ENCODE measurements at regions not wholly inside any gene's neighbourhood (a gene's known extent, or its start where the extent isn't known, plus 50 kb on each side); places are given as distances from the start of the nearest gene placed in this dataset.

- no peak for DNase-seq
These were observed 146.2 kb upstream of the DMRT1 start for GRCh38 chr9:695252-695651.

DNA sequence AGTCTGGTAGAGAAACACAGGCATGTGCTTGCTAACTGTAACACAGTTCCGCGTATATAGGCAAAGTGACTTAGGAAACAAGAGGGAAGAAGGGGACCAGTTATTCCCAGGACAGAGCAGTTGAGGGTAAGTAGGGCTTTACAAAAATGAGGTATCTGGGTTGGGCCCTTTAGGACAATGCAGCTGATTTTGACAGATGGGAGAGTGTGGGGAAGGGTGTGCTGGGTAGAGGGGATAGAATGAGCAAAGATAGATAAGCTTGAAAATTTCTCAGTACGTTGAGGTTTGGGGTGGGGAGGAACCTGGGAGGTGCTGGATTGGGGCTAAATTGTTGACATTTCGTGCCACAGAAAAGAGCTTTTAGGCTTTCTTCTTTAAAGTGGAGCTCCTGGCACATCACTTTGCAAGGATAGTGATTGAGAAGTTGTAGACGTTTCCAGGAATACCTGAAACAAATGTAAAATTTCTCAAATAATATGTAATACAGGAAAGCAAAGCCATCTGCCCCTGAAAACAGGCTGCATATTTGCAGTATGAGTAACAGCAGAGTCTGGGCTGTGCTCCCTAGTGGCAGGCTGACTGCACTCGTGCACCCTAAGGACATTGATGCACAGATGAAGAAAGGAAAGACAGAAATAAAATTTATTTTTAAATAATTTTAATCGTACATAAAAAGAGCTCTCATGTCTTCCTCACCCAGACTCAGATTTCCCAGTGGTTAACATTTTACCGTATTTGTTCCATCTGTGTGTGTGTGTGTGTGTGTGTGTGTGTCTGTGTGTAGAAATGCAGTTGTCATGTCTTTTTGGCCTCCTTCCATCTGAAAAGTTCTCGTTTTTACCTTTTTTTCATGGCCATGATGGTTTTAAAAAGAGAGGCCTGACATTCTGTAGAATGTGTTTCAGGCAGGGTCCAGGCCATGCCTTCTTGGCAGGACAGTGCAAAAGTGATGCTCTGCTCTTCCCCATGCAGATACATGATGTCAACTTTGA lies 144.9 kb upstream of the DMRT1 start:
- DNase-seq, result no peak

DNA sequence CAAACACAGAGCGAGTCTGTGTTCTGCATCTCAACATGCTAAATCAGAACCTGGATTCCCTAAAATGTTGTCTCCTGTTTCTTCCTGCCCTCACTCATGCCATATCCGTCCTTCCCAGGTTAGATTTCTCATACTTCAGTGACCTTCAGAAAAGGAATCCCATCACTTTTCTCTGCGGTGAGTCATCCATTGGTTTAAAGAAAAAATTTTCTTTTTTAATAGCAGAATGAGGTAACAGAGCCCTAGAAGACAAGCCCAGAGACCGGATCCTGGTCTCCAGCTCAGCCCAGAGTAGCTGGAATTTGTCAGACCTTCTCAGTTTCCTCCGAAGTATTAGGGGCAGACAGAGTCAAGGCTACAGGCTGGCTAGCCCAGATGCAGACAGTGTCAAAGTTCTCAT lies 143.2 kb upstream of the DMRT1 start:
- no peak for DNase-seq

DNA sequence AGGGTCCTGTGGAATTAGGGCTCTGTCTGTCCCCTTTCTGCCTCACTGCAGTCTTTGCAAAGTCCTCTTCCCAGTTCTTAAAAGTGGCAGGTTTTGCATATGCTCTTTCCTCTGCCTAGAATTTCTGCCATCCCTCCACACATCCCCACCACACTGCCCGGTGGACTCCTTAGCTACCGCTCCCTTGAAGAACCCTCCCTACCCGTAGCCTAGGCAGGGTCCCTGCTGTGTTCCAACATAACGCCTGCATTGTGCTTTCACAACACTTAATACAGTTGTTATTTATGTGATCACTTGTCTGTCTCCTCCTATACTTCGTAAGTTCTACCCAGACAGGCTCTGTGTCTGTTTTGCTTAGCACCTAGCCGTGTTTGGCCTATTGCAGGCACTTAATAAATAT lies 142.5 kb upstream of the DMRT1 start:
- DNase-seq, result no peak

- no peak for DNase-seq
These were observed 142.1 kb upstream of the DMRT1 start for GRCh38 chr9:699396-699795.

GRCh38 chr9:700365-701282 lies 140.9 kb upstream of the DMRT1 start:
- no peak for DNase-seq

DNA sequence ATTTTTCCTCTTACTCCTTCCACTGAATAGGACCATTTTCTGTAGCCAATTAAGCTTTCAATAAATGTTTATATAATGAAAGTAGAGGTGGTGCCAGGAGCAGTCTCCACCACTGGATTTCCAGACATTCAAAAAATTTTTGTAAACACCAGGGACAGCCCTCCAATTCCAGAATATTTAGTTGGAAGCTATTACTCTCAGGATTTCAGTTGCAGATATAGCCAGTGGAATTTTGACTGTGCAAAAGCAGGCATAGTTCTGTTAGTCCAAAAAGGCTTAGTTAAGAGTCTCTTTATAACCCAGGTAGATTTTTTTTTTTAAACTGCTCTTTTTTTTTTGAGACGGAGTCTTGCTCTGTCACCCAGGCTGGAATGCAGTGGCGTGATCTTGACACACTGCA lies 138.1 kb upstream of the DMRT1 start:
- DNase-seq, result no peak

- no peak for DNase-seq
These were observed 135.4 kb upstream of the DMRT1 start for GRCh38 chr9:706073-706472.

GRCh38 chr9:706606-707459 lies 134.7 kb upstream of the DMRT1 start:
- DNase-seq, result peak; percentile 47

GRCh38 chr9:708182-708550 lies 133.3 kb upstream of the DMRT1 start:
- no peak for DNase-seq

GRCh38 chr9:708551-709432 lies 132.7 kb upstream of the DMRT1 start:
- no peak for DNase-seq

GRCh38 chr9:710951-711745 lies 130.3 kb upstream of the DMRT1 start:
- DNase-seq, result no peak

GRCh38 chr9:711761-712553 lies 129.5 kb upstream of the DMRT1 start:
- DNase-seq, result no peak

GRCh38 chr9:712643-713042 lies 128.9 kb upstream of the DMRT1 start:
- no peak for DNase-seq

DNA sequence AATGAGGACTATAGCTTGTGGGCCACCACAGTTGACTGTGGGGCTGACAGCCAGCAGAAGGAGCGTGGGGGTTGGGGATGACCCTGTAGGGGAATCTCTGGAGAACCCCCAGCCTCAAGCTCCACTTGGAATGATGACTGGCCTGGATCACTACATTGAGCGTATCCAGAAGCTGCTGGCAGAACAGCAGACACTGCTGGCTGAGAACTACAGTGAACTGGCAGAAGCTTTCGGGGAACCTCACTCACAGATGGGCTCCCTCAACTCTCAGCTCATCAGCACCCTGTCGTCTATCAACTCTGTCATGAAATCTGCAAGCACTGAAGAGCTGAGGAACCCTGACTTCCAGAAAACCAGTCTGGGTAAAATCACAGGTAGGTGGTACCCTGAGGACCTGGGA lies 128.4 kb upstream of the DMRT1 start:
- DNase-seq, result no peak

DNA sequence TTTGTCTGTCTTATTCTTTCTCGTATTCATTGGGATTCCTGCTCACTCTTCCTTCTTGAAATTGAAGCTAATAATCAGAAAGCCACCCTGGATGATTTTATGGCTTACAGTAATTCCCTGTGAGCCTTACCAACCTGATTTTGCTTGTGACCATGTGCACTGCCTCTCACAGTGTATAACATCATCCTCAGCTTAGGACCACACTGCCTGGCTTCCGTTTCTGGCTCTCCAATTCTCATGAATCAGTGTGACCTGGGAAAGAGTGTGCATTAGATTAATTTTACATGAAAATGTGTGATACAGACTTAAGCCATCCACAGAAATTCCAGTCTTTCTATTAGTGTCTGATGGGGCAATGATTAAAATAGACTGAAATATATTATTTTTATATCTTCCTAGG lies 126.8 kb upstream of the DMRT1 start:
- no peak for DNase-seq

DNA sequence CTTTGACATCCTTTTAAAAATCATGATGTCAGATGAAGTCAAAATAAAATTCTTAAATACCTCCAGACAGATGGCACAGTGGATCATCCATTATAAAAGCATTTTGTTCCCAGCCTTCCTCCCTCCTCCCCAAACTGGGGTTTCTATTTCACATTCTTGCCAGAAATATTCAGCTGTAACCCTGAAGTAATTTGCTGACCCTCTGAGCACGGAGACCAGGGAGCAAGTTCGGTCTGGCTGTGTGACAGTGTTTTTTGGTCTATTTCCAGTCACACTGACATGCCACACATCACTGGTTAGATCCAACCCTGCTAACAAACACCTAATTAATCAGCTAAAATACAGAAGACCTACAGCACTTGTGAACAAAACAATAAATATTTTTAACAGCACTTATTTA lies 126.2 kb upstream of the DMRT1 start:
- DNase-seq, result no peak

- no peak for DNase-seq
These were observed 125.6 kb upstream of the DMRT1 start for GRCh38 chr9:715743-716400.

GRCh38 chr9:717722-718121 lies 123.8 kb upstream of the DMRT1 start:
- DNase-seq, result no peak

Data from activated CD4-positive, alpha-beta T cell treated with anti-CD3 and anti-CD28 coated beads, Interleukin-10, Interleukin-2, amounts not matched to agents 100 ng/mL and 50 ng/mL, durations not matched to agents 16 hours and 8 hours (primary cell).